GM12875 (cell line): ENCODE measurements at regions not wholly inside any gene's neighbourhood (a gene's known extent, or its start where the extent isn't known, plus 50 kb on each side); places are given as distances from the start of the nearest gene placed in this dataset.
"Not testable (repeated sequence)": the region's sequence is repeated elsewhere in the genome, so short reads cannot be mapped to it uniquely, and the experiment has no call there.

ENCODE experiments used
- H3K4me3 ChIP-seq: one replicate; pipeline ENCODE4 v1.5.1; 2011; ENCODE audit warnings: low read depth, low read length, control low read depth
- TF ChIP-seq, protein P1 (sequence below): IDR thresholded peaks from 2 replicates; pipeline ENCODE4 v1.5.1; 2011; ENCODE audit warnings: low read depth, mild to moderate bottlenecking, control low read depth, inconsistent platforms, low read length, moderate library complexity, borderline replicate concordance; ENCODE audit not compliant: insufficient read depth

DNA sequence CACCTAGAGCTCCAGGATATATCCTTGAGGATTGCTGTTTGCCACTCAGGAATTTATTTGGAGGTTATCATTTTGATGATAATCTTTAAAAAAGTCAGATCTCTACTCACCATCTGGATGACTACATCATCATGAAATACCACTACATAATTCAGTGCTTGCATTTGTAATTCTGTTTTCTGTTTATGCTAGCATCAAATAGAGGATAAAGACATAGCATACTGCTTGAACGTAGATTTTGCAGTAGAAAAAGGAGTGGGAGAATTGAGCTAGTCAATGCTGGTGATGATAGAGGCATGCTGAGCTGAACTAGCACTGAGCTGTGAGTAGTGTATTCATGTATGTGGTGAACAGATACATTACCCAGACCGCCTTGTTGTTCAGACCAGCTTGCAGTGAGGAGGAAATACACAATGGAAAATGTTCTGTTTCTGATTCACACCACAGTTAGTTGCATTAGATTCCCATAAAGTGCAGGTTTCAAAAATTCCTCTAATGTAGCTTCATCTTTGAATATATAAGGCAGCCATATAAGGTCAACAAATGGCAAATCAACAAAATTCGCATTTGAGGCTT, 68.8 kb upstream of the CDC42EP3 start:
- H3K4me3 ChIP-seq: no peak overlapping the region
- TF ChIP-seq, protein P1, sequence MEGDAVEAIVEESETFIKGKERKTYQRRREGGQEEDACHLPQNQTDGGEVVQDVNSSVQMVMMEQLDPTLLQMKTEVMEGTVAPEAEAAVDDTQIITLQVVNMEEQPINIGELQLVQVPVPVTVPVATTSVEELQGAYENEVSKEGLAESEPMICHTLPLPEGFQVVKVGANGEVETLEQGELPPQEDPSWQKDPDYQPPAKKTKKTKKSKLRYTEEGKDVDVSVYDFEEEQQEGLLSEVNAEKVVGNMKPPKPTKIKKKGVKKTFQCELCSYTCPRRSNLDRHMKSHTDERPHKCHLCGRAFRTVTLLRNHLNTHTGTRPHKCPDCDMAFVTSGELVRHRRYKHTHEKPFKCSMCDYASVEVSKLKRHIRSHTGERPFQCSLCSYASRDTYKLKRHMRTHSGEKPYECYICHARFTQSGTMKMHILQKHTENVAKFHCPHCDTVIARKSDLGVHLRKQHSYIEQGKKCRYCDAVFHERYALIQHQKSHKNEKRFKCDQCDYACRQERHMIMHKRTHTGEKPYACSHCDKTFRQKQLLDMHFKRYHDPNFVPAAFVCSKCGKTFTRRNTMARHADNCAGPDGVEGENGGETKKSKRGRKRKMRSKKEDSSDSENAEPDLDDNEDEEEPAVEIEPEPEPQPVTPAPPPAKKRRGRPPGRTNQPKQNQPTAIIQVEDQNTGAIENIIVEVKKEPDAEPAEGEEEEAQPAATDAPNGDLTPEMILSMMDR: no peak

DNA sequence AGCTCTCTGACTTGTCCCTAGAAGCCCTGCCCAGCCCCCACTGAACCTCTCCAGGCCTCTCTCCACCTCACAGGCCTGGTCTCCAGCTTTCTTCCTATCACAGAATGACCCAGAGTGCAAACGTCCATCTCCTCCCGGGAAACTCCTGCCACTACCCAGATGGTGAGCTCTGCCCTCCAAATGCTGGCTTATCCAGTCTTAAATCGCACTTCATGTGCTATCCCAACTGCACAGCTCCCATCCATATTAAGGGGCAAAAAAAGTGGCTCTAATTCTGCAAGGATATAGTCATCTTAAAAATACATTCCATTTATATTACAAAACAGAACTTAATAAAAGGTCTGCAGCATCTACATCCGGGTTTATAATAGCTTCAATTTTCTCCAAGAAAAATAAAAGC, 70.8 kb upstream of the CDC42EP3 start:
- H3K4me3 ChIP-seq: no peak overlapping the region
- TF ChIP-seq, protein P1: no peak

DNA sequence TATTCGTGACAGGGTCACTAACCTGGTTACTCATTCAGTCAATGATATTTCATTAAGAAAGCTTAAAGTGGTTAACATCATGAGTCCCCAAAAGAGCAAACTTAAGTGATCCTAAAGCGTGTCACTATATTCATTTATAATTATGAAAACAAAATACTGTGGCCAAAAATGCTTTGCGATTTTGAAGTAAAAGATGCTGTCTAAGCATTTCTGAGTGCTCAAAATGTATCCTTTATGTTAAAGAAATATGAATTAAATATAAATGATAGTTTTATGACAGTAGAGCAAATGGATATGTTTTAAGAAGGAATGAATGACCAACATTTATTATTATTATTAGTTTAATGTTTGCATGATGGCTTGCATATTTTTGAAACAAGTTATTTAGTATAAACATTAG, 72.6 kb upstream of the CDC42EP3 start:
- no peak overlapping the region for H3K4me3 ChIP-seq
- TF ChIP-seq, protein P1: no peak

DNA sequence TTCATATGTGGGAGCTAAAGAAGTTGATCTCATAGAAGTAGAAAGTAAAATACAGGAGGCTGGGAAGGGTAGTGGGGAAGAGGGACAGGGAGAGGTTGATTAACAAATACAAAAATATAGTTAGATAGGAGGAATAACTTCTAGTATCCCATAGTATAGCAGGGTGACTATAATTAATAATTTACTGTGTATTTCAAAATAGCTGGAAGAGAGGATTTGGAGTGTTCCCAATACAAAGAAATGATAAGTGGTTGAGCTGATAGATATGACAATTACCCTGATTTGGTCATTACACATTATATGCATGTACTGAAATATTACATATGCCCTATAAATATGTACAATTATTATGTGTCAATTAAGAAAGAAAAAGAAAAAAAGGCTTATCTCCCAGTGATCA, 73.5 kb upstream of the CDC42EP3 start:
- H3K4me3 ChIP-seq: not testable (repeated sequence)

DNA sequence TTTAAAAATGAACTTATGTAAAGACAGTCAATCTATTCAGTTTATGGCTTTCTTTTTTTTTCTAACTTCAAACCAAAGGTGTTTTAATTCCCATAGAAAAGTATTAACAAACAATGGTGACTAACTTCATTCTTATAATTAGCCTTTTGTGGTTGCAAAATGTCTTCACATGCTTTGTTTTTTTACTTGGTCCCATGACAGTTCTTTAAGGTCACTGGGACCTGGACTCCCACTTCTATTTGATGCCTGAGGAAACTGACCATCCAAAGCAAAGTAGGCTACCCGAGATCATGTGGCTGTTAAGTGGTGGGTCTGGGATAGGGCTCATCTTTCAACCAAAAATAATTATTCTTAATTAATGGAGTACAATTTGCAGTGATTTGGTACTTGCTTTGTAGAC, 74.6 kb upstream of the CDC42EP3 start:
- not testable (repeated sequence) for H3K4me3 ChIP-seq

DNA sequence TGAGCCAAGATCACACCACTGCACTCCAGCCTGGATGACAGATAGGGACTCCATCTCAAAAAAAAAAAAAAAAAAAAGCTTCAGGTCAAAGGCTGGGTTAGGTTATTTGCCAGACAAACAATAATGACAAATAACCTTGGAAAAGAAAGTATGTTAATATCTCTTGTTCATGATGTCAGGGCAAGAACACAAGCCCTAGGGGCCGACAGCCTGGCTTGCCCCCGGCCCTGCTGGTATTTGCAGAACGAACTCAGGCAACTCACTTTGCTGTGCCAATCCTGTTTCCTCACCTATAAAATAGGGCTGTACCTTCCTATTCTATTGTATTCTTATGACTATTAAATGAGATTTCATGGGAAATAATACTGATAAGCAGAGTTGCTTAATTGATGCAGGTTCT, 75.4 kb upstream of the CDC42EP3 start:
- no peak overlapping the region for H3K4me3 ChIP-seq
- TF ChIP-seq, protein P1: no peak

DNA sequence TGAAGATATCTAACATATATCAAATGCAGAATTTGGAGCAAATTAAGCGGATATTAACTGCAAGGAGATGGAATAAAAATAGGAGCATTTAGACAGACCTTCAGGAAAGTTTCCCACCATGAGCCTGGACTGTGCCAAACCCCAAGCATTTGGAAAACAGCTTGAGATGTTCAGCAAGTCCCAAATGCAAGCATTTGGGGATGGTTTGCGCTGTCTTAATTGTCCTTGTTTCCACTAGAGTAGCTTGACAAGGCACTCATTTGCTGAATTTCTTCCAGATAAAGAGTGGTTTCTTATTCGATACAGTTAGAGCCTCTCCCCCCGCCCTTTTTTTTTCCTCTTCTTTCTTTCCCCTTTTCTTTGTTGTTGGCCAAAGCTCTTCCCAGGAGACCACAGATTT, 77.1 kb upstream of the CDC42EP3 start:
- TF ChIP-seq, protein P1: no peak
- no peak overlapping the region for H3K4me3 ChIP-seq

DNA sequence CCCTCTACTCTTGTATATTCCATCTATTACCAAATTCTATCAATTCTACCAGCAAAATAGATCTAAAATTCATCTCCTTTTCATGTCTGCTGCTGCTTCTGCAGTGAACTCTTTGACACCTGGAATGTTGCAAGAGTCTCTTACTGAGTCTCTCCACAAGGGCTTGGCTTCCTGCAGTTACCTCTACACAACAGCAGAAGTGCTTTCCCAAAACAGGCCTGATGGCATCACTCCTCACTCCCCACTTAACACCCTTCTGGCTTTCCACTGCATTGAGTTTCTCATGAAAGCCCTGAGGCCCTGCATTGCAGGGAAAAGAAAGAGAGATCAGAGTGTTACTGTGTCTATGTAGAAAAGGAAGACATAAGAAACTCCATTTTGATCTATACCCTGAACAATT, 78.8 kb upstream of the CDC42EP3 start:
- not testable (repeated sequence) for H3K4me3 ChIP-seq

DNA sequence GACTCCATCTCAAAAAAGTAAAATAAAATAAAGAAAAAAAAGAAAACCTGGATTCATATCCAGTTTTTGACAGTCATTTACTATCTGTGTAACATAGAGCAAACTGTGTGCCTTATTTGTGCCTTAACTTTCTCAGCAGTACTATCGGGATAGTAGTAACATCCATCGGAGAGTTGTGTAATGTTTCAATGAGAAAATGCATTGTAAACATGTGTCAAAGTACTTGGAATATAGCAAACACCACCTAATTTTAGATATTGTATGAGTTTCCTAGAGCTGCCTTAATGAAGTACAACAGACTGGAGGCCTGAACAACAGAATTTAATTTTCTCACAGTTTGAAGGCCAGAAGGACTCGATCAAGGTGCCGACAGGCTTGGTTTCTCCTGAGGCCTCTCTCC, 81.3 kb upstream of the CDC42EP3 start:
- no peak overlapping the region for H3K4me3 ChIP-seq
- TF ChIP-seq, protein P1: no peak
